WTC11 (cell line): ENCODE measurements at regions not wholly inside any gene's neighbourhood (a gene's known extent, or its start where the extent isn't known, plus 50 kb on each side); places are given as distances from the start of the nearest gene placed in this dataset.

ENCODE experiments used
- ATF1 ChIP-seq: sonication (generic); formaldehyde crosslinking; IDR thresholded peaks from 2 replicates; pipeline ENCODE4 v1.8.1; 2023; ENCODE audit warnings: mild to moderate bottlenecking, moderate library complexity, missing genetic modification reagents
- CREB1 ChIP-seq: sonication (generic); formaldehyde crosslinking; IDR thresholded peaks from 2 replicates; pipeline ENCODE4 v1.8.0; 2023; ENCODE audit warnings: mild to moderate bottlenecking, missing genetic modification reagents
- CREM ChIP-seq: sonication (generic); formaldehyde crosslinking; IDR thresholded peaks from 2 replicates; pipeline ENCODE4 v1.8.1; 2022; ENCODE audit warnings: mild to moderate bottlenecking, missing genetic modification reagents, moderate library complexity
- CTCF ChIP-seq: fragments of 200-600 bp; IDR thresholded peaks from 2 replicates; pipeline ENCODE4 v1.8.0; 2022; ENCODE audit warnings: antibody characterized with exemption
- ESRRA ChIP-seq: sonication (generic); formaldehyde crosslinking; IDR thresholded peaks from 2 replicates; pipeline ENCODE4 v1.8.1; 2022; ENCODE audit warnings: mild to moderate bottlenecking, missing genetic modification reagents, borderline replicate concordance
- FOXK1 ChIP-seq: sonication (generic); formaldehyde crosslinking; IDR thresholded peaks from 2 replicates; pipeline ENCODE4 v1.8.0; 2022; ENCODE audit warnings: mild to moderate bottlenecking, moderate library complexity, missing genetic modification reagents
- MAX ChIP-seq: sonication (generic); formaldehyde crosslinking; IDR thresholded peaks from 2 replicates; pipeline ENCODE4 v1.8.0; 2022; ENCODE audit warnings: mild to moderate bottlenecking, missing genetic modification reagents
- SP1 ChIP-seq: sonication (generic); formaldehyde crosslinking; conservative IDR thresholded peaks from 2 replicates; pipeline ENCODE4 v1.8.1; 2022; ENCODE audit warnings: missing genetic modification reagents
- STAT6 ChIP-seq: sonication (generic); formaldehyde crosslinking; conservative IDR thresholded peaks from 2 replicates; pipeline ENCODE4 v1.8.1; 2023; ENCODE audit warnings: mild to moderate bottlenecking, low read depth, missing genetic modification reagents, moderate library complexity
- ZNF232 ChIP-seq: sonication (generic); formaldehyde crosslinking; IDR thresholded peaks from 2 replicates; pipeline ENCODE4 v1.8.0; 2022; ENCODE audit warnings: mild to moderate bottlenecking, missing genetic modification reagents
- ZNF263 ChIP-seq: sonication (generic); formaldehyde crosslinking; IDR thresholded peaks from 2 replicates; pipeline ENCODE4 v1.8.1; 2022; ENCODE audit warnings: low read depth, mild to moderate bottlenecking, moderate library complexity, missing genetic modification reagents
- ZNF317 ChIP-seq: sonication (generic); formaldehyde crosslinking; IDR thresholded peaks from 2 replicates; pipeline ENCODE4 v1.8.1; 2023; ENCODE audit warnings: low read depth, mild to moderate bottlenecking, moderate library complexity, missing genetic modification reagents, borderline replicate concordance
- ZNF512 ChIP-seq: sonication (generic); formaldehyde crosslinking; IDR thresholded peaks from 2 replicates; pipeline ENCODE4 v1.8.1; 2022; ENCODE audit warnings: missing genetic modification reagents, borderline replicate concordance

GRCh38 chr5:68383888-68384310 lies 168.3 kb downstream of the PIK3R1 start:
- TF ChIP-seq CREB1 (CRISPR knock-in tag) (no peak), FOXK1 (no peak), ZNF232 (CRISPR knock-in tag) (no peak), CTCF (no peak), ATF1 (CRISPR knock-in tag) (no peak), MAX (CRISPR knock-in tag) (no peak), ZNF317 (CRISPR knock-in tag) (no peak), CREM (CRISPR knock-in tag) (no peak), ZNF512 (no peak), ESRRA (CRISPR knock-in tag) (no peak), ZNF263 (no peak), SP1 (CRISPR knock-in tag) (no peak), STAT6 (CRISPR knock-in tag) (no peak)
